ENCODE measurements at regions not wholly inside any gene's neighbourhood (a gene's known extent, or its start where the extent isn't known, plus 50 kb on each side); places are given as distances from the start of the nearest gene placed in this dataset.

GRCh38 chr14:66239589-66239988, 246.6 kb upstream of the CCDC196 start:
- ATAC-seq (no peak), FAIRE-seq (no peak), DNase-seq (ENCODE audit: low read depth, low spot score) (no peak)
- Histone ChIP-seq H3K9me3 (replicated peaks; ENCODE audit: control insufficient read depth, insufficient read depth, low read length) (no peaks in the 10 kb centered on the region), H3K36me3 (ENCODE audit: control insufficient read depth in 2 of 2, insufficient read depth in 2 of 2, low read length in 1 of 2) (no peaks in the 10 kb centered on the region), H4K20me1 (ENCODE audit: control insufficient read depth, insufficient read depth) (no peaks in the 10 kb centered on the region), H3K27ac (ENCODE audit: control insufficient read depth, insufficient read depth) (no peak overlapping the region), H2AFZ (ENCODE audit: control insufficient read depth, low read depth, low read length) (no peak overlapping the region), H3K79me2 (ENCODE audit: control insufficient read depth, insufficient read depth, low read length) (no peaks in the 10 kb centered on the region), H3K4me3 (no peak overlapping the region), H3K4me2 (ENCODE audit: control insufficient read depth, insufficient read depth) (no peak overlapping the region), H3K9ac (ENCODE audit: control insufficient read depth, insufficient read depth, low read length) (no peak overlapping the region), H3K4me1 (ENCODE audit: control insufficient read depth, insufficient read depth, low read length) (no peaks in the 10 kb centered on the region), H3K27me3 (replicated peaks in 1 of 2; ENCODE audit: control insufficient read depth in 2 of 2, insufficient read depth in 2 of 2, low read length in 1 of 2) (no peaks in the 10 kb centered on the region; a peak in 2 of 4 replicates)
- BruUV-seq (replicated peaks), result no TSS peak
- 37% methylated on average over 4 of the region's 4 CpGs for WGBS (ENCODE audit: insufficient coverage, insufficient replicate concordance, low lambda C conversion rate, missing lambda C conversion rate)
- CTCF ChIA-PET, result no interaction called here
- POLR2A ChIA-PET, result no interaction called here
- intact Hi-C loops (cut with micrococcal nuclease; ENCODE audit: unreplicated experiment) (no loop called here), in situ Hi-C loops (cut with MboI) (no loop called here)
- RAD21 ChIA-PET (ENCODE audit: unreplicated experiment), result no interaction called here
- TF ChIP-seq NFIC (IDR thresholded peaks at IDR 0.05; ENCODE audit: low read depth, low read length) (no peak), HDAC6 (IDR thresholded peaks at IDR 0.05; ENCODE audit: unreplicated experiment) (no peak), NR2C2 (IDR thresholded peaks at IDR 0.05; ENCODE audit: borderline replicate concordance, control insufficient read depth, insufficient read length, low read depth) (no peak), ZBTB11 (CRISPR knock-in tag; IDR thresholded peaks at IDR 0.05) (no peak)
- SMC1A ChIA-PET (ENCODE audit: uncharacterized antibody, unreplicated experiment), result no interaction called here

GRCh38 chr14:66240105-66240504, 246.1 kb upstream of the CCDC196 start:
- Histone ChIP-seq H2AFZ (ENCODE audit: control insufficient read depth, low read depth, low read length) (no peak overlapping the region), H3K27me3 (replicated peaks in 1 of 2; ENCODE audit: control insufficient read depth in 2 of 2, insufficient read depth in 2 of 2, low read length in 1 of 2) (no peaks in the 10 kb centered on the region; a peak in 1 of 4 replicates), H3K9me3 (replicated peaks; ENCODE audit: control insufficient read depth, insufficient read depth, low read length) (no peaks in the 10 kb centered on the region), H3K4me2 (ENCODE audit: control insufficient read depth, insufficient read depth) (no peak overlapping the region), H3K4me1 (ENCODE audit: control insufficient read depth, insufficient read depth, low read length) (no peaks in the 10 kb centered on the region), H4K20me1 (ENCODE audit: control insufficient read depth, insufficient read depth) (no peaks in the 10 kb centered on the region), H3K27ac (ENCODE audit: control insufficient read depth, insufficient read depth) (no peak overlapping the region), H3K9ac (ENCODE audit: control insufficient read depth, insufficient read depth, low read length) (no peak overlapping the region), H3K4me3 (no peak overlapping the region), H3K79me2 (ENCODE audit: control insufficient read depth, insufficient read depth, low read length) (no peaks in the 10 kb centered on the region), H3K36me3 (ENCODE audit: control insufficient read depth in 2 of 2, insufficient read depth in 2 of 2, low read length in 1 of 2) (no peaks in the 10 kb centered on the region)
- POLR2A ChIA-PET, result no interaction called here
- in situ Hi-C loops (cut with MboI) (no loop called here), intact Hi-C loops (cut with micrococcal nuclease; ENCODE audit: unreplicated experiment) (no loop called here)
- BruUV-seq (replicated peaks), result no TSS peak
- RAD21 ChIA-PET (ENCODE audit: unreplicated experiment), result no interaction called here
- FAIRE-seq, result no peak
- no peak for ATAC-seq
- SMC1A ChIA-PET (ENCODE audit: uncharacterized antibody, unreplicated experiment), result no interaction called here
- no peak for DNase-seq (ENCODE audit: low read depth, low spot score)
- CTCF ChIA-PET, result no interaction called here
- TF ChIP-seq ZBTB33 (IDR thresholded peaks at IDR 0.05) (no peak), NBN (IDR thresholded peaks at IDR 0.05) (no peak), ETV6 (conservative IDR thresholded peaks at IDR 0.05 in 1 of 2, IDR thresholded peaks at IDR 0.05 in 1 of 2; ENCODE audit: borderline replicate concordance in 1 of 2, low read depth in 1 of 2) (no peak), NFYA (IDR thresholded peaks at IDR 0.05; ENCODE audit: borderline replicate concordance, low read depth, low read length) (no peak), ZNF274 (IDR thresholded peaks at IDR 0.05; ENCODE audit: insufficient read depth, insufficient read length) (no peak), RELA (IDR thresholded peaks at IDR 0.05; ENCODE audit: borderline replicate concordance, partially characterized antibody) (no peak), SIX5 (IDR thresholded peaks at IDR 0.05; ENCODE audit: low read depth, low read length, severe bottlenecking) (no peak), POLR2A (IDR thresholded peaks at IDR 0.05; ENCODE audit: low read depth, low read length) (no peak), TCF3 (IDR thresholded peaks at IDR 0.05; ENCODE audit: borderline replicate concordance, insufficient read depth, low read depth, low read length) (no peak), IRF3 (IDR thresholded peaks at IDR 0.05) (no peak)

All from GM12878 (cell line).